ENCODE measurements at regions not wholly inside any gene's neighbourhood (a gene's known extent, or its start where the extent isn't known, plus 50 kb on each side); places are given as distances from the start of the nearest gene placed in this dataset.

GRCh38 chr3:104362319-104362718 lies 1004.4 kb upstream of the ALCAM start:
- no peaks in the 10 kb centered on the region for H3K9me3 Mint-ChIP-seq
- no peak overlapping the region for H3K4me3 Mint-ChIP-seq
- no peaks in the 10 kb centered on the region for H3K27me3 Mint-ChIP-seq (ENCODE audit: low read depth)
- H3K27ac Mint-ChIP-seq: no peak overlapping the region
- H3K36me3 Mint-ChIP-seq (ENCODE audit: low read depth): no peaks in the 10 kb centered on the region
- peaks cover 5% of the 10 kb centered on the region for H3K4me1 Mint-ChIP-seq
- TF ChIP-seq CTCF (IDR thresholded peaks at IDR 0.05; ENCODE audit: unreplicated experiment in 3 of 3): no peak

GRCh38 chr3:104367000-104367399 lies 999.7 kb upstream of the ALCAM start:
- no peaks in the 10 kb centered on the region for H3K4me1 Mint-ChIP-seq
- H3K9me3 Mint-ChIP-seq: no peaks in the 10 kb centered on the region
- no peaks in the 10 kb centered on the region for H3K36me3 Mint-ChIP-seq (ENCODE audit: low read depth)
- no peaks in the 10 kb centered on the region for H3K27me3 Mint-ChIP-seq (ENCODE audit: low read depth)
- no peak overlapping the region for H3K4me3 Mint-ChIP-seq
- no peak overlapping the region for H3K27ac Mint-ChIP-seq
- TF ChIP-seq CTCF (IDR thresholded peaks at IDR 0.05; ENCODE audit: unreplicated experiment in 3 of 3): no peak

GRCh38 chr3:104368760-104369159 lies 997.9 kb upstream of the ALCAM start:
- Mint-ChIP-seq H3K4me1 (no peaks in the 10 kb centered on the region), H3K27me3 (ENCODE audit: low read depth) (no peaks in the 10 kb centered on the region), H3K36me3 (ENCODE audit: low read depth) (no peaks in the 10 kb centered on the region), H3K9me3 (no peaks in the 10 kb centered on the region), H3K4me3 (no peak overlapping the region), H3K27ac (no peak overlapping the region)
- TF ChIP-seq CTCF (IDR thresholded peaks at IDR 0.05; ENCODE audit: unreplicated experiment in 3 of 3): no peak

- TF ChIP-seq CTCF (IDR thresholded peaks at IDR 0.05; ENCODE audit: unreplicated experiment in 3 of 3): no peak
- Mint-ChIP-seq H3K27ac (no peak overlapping the region), H3K9me3 (peaks cover 8% of the 10 kb centered on the region), H3K36me3 (ENCODE audit: low read depth) (no peaks in the 10 kb centered on the region), H3K4me3 (no peak overlapping the region), H3K4me1 (peaks cover 5% of the 10 kb centered on the region), H3K27me3 (ENCODE audit: low read depth) (no peaks in the 10 kb centered on the region)
Measured at GRCh38 chr3:104385421-104385820, 981.3 kb upstream of the ALCAM start.

- H3K4me1 Mint-ChIP-seq: peaks cover 5% of the 10 kb centered on the region
- peak overlapping the region; percentile 57 to 79 (median 64) for H3K27ac Mint-ChIP-seq
- H3K36me3 Mint-ChIP-seq (ENCODE audit: low read depth): no peaks in the 10 kb centered on the region
- no peak for TF ChIP-seq CTCF (IDR thresholded peaks at IDR 0.05; ENCODE audit: unreplicated experiment in 3 of 3)
- H3K27me3 Mint-ChIP-seq (ENCODE audit: low read depth): no peaks in the 10 kb centered on the region
- H3K4me3 Mint-ChIP-seq: no peak overlapping the region
- H3K9me3 Mint-ChIP-seq: peaks cover 12% of the 10 kb centered on the region
Measured at GRCh38 chr3:104388619-104389018, 978.1 kb upstream of the ALCAM start.

GRCh38 chr3:104392327-104392726 lies 974.4 kb upstream of the ALCAM start:
- Mint-ChIP-seq H3K4me3 (no peak overlapping the region), H3K27ac (no peak overlapping the region), H3K9me3 (peaks cover 12% of the 10 kb centered on the region), H3K36me3 (ENCODE audit: low read depth) (no peaks in the 10 kb centered on the region), H3K4me1 (peaks cover 5% of the 10 kb centered on the region), H3K27me3 (ENCODE audit: low read depth) (no peaks in the 10 kb centered on the region)
- no peak for TF ChIP-seq CTCF (IDR thresholded peaks at IDR 0.05; ENCODE audit: unreplicated experiment in 3 of 3)
